ENCODE measurements at regions not wholly inside any gene's neighbourhood (a gene's known extent, or its start where the extent isn't known, plus 50 kb on each side); places are given as distances from the start of the nearest gene placed in this dataset.
"Not testable (repeated sequence)": the region's sequence is repeated elsewhere in the genome, so short reads cannot be mapped to it uniquely, and the experiment has no call there.

DNA sequence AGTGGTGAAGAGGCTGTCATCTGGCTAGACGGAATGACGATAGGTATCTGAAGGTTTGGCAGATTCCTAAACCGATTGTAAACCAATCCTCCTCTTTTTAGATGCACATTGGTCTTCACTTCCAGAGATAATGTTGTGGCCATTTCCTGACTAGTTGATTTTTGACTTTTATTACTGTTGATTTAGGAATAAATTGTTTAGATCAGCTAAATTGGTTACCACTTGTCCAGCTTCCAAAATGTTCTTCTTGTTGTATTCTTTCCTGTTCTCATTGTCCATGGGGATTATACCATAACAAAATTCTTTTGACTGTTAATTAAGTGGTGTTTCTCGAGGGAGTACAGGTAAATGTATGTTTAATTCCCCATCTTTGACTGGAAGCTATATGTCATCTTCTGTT lies 119.7 kb downstream of the MACROH2A1 start:
- no peak for DNase-seq

DNA sequence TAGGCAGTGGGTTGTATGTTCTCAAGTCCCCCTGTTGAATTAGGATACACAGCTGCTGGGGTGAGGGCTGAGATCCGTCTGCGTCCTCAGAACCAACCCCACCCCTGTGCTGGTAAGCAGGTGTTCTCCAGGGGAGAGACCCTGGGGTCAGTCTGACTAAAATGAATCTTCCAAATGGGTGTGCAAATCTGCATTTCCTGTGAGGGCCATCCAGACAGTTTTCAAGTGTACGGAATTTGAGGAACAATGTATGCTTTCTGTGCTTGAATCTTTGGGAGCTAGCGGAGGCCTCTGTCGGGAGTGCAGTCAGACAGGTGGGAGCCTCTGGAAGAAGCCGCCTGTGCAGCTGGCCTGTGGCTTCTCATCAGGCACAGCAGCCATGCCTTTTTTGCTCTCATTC lies 122.9 kb downstream of the MACROH2A1 start:
- DNase-seq, result no peak

- DNase-seq, result no peak
Observed at GRCh38 chr5:135273212-135273611, 125.8 kb downstream of the MACROH2A1 start.

GRCh38 chr5:135272311-135272805 lies 126.7 kb downstream of the MACROH2A1 start:
- no peak for DNase-seq

GRCh38 chr5:135271533-135272310 lies 127.3 kb downstream of the MACROH2A1 start:
- no peak for DNase-seq

GRCh38 chr5:135269931-135270421 lies 129.1 kb downstream of the MACROH2A1 start:
- no peak for DNase-seq

DNA sequence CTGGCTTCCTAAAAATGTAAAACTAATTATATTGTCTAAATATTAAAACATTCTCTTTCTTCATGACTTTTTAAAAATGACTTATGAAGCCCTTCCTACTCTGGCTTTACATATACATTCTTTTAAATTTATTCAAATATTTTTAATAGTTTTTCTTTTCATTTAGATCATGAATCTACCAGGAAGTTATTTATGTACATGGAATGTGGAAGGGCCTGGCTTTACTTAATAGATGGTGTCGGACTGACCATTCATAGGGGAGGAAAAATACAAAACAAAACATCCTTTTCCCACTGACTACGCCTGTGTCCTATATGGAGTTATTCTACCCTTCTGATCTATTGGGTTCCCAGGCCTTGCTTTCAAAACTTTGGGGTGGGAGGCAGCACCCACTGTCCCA lies 129.8 kb downstream of the MACROH2A1 start:
- DNase-seq, result no peak

GRCh38 chr5:135266975-135267374 lies 132.1 kb downstream of the MACROH2A1 start:
- no peak for DNase-seq

DNA sequence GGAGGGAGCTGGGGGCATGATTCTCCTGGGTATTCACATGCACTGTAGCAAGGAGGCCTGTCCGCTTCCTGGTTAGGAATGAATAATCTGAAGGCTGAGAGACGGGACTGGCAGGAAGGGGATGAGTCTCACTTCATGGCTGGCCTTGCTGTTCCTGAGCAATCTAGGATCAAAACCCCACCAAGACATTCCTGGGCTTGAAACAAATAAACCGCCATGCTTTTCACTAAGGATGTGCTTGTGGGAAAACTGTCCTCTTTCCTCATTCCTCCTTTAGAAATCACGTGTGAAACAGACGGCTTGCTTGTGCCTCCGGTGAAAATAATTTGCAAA lies 132.8 kb downstream of the MACROH2A1 start:
- no peak for DNase-seq

GRCh38 chr5:135265497-135266302 lies 133.3 kb downstream of the MACROH2A1 start:
- no peak for DNase-seq

DNA sequence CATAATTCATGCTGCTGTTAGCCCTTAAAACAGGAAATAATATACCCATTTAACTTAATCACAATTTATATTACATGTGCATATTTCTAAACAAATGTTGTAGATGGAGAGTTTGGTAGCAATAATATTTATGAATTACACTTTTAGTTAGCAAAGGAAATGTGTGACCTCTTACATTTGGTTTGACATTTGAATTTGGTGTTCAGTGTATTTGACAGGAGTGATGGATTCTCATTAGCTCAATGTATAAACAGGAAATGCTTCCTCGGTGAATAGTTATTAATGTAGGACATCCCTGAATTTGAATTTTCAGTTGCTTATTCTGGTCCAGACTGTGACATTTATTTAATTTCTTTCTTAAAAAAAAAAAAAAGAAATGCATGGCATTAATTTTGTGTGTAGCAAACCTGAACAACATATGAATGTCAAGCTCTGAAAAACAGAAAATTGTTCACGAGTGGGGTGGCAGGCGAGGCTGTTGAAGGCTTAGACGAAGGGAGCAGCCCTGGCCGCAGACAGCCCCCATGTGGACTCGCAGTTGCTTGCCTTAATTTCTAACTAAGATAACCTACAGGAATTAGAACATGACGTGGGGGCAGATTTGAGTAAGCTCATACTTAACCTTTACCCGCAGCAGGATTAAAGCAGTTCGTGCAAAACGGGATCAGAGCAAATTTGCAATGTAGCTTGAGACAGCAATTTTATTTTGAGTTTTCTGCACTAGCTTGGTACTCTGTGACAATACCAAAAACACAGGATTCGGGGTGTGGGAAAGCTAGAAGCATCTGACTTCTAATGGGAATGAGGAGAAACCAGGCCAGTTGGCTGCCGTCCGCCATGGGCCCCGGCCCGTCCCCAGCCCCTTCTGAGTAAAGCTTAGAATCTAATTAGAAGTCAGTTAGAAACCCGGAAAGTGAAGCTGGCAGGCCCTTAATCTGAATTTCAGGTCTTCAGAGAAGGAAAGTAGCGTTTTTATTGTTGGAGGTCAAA lies 134.3 kb downstream of the MACROH2A1 start:
- no peak for DNase-seq

DNA sequence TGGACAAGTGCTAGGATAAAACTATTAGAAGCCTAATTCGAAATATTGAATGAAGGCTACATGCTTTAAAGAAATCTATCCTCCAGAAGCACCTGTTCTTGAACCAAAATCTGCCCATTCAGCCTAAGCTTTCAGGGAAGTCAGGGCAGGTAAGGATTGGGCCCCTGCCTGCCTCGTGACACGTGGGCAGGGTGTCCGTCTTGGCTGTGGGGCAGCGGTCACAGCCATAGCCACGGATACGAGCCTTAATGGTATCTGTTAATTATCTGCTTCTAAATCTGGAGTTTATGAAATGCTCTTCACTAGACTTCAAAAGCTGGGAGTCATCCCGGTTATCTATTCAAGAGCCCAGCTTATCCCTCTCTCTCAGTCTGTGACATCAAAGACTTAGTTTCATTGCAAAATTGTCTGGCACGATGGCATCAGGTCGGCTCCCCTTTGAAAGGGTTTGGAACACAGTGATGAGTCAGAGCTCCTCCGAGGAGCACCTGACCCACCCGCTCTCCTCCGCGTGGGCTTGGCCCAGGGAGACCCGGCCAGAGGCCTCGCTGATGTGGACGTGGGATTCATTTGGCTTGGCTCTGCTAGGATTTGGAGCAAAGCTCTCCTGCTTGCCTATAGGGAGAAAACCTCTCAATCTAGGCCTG lies 135.9 kb downstream of the MACROH2A1 start:
- no peak for DNase-seq

DNA sequence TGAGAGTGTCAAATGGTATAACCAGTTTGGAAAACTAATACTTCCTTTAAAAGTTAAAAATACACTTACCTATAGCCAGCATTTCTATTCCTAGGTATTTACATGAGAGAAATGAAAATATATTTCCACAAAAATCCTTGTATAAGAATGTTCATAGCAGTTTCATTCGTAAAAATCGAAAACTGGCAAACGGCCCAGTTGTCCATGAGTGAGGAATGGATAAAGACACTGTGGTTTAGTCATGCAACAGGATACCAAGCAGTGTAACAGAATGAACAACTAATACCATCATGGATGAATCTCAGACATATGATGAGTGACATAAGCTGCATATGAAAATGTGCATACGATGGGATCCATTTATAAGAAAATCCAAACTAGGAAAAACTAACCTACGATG lies 136.7 kb downstream of the MACROH2A1 start:
- DNase-seq, result no peak

DNA sequence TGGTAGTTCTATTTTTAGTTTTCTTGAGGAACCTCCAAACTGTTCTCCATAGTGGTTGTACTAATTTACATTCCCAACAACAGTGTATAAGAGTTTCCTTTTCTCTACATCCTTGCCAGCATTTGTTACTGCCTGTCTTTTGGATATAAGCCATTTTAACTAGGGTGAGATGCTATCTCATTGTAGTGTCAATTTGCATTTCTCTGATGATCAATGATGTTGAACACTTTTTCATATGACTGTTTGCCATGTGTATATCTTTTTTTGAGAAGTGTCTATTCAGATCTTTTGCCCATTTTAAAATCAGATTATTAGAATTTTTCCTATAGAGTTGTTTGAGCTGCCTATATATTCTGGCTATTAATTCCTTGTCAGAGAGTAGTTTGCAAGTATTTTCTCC lies 138.9 kb downstream of the MACROH2A1 start:
- DNase-seq, result not testable (repeated sequence)

GRCh38 chr5:135255461-135256178 lies 143.4 kb downstream of the MACROH2A1 start:
- DNase-seq, result no peak

DNA sequence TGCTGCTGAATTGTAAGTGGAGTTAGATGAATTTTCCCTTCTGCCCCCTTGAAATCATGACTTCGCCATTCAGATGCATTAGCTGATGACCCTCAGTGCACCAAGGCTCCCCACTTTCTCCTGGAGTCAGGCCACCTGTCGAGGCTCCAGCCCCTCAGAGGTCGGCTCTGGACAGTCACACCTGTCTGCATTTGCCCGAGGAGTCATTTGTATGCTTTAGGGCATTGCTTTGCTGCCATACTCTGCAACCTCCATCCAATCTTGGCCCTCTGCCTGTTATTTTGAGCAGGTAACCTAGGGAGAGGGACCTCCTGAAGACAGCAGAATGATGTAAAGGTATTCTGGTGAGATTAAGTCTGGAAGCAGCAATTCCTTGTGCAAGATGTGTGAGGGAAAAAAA lies 144.8 kb downstream of the MACROH2A1 start:
- no peak for DNase-seq

DNA sequence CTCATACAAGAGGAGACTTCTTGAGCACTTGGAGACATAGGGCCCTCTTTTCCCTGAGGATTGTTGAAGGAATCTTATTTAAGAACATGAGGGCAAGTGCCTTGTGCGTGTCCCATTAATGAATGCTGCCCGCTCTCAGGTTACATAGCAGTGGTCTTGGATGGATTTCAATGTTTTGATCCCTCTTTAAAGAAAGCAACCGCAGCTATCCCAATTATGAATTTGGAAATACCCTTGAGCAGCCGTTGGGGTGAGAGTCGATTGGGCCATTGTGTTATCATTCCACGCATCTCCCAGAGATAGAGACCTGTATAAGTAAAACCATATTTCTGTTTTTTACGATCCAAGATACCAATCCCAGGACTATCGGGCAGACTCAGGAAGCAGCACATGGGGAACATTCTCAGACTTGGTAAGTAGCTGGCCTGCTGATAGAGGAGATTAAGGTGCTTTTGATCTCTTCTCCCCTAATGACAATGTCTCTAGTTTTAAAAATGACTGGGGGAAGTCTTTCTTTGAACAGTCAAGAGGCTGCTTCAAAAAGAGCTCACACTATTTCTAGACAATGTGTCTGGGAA lies 145.3 kb downstream of the MACROH2A1 start:
- no peak for DNase-seq

DNA sequence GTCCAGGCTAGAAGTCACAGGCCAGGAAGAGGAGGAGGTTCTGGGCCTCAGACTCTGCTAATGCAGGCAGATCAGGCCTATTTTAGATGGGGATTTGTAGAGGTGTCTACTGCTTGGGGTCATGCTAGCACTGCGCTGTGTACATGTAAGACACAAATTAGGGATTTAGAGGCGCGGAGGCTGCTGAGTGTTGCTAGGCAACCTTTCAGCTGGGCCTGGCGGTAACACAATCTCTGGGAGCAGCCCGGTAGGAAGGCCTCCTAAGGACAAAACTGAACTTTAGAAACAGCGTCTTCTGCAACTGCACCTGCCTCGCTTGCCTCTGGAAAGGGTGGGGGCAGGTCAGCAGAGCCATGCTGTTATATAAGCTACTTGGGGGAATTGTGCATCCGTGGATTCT lies 147.9 kb downstream of the MACROH2A1 start:
- DNase-seq, result no peak

DNA sequence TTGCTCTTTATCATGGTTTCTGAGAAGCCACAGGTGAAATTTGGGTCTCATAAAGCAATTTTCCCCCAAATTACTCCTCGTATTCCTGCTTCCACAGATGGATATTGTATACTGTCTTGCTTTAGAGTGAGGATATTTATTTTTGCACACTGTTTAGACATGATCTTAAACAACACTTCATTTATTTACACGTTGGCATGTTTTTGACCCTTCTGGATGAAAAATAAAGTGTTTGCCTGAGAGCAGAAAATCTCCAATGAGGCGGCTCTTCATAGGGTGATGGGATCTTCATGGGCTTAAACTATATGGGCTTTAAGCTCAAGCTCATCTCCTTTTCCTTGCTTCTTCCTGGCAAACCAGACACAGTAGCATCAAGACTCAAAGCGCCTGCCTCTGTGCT lies 148.4 kb downstream of the MACROH2A1 start:
- DNase-seq, result no peak

DNA sequence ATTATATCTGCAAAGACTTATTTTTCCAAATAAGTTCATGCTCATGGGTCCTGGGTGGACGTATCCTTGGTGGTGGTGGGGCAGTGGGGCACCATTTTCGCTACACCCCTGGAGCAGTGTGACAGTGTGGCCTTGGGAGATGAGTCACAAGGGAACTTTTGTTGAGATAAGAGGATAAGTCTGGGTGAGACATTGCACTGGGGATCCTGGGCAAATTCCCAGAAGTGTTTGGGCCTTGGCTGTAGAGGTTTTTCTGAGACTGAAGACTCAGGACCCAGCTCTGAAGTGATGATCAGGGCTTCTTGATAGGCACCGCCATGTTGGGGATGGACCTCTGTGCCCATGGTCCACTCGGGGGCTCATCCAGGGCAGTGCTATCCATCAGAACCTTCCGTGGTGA lies 149.4 kb downstream of the MACROH2A1 start:
- DNase-seq, result no peak

DNA sequence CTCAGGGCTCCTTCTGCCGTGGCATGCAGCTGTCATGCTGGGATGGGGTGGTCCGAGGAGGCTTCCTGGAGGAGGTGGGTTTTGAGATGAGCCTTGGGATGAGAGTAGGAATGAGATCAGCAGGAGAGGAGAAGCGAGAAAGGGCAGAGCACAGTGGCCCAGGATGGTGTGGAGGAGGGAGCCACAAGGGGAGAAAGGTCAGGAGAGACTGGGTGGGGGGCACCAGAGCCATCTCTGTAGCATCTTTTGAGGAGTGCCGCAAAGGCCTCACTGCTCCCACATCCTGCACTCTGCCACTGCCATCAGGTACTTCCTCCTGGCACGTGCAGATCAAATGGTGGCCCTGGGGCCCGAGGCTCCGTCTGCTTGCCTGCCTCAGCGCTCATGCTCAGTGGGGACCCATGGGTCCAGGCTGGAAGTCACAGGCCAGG lies 150.2 kb downstream of the MACROH2A1 start:
- DNase-seq, result no peak

Measured in CD4-positive, alpha-beta T cell treated with Interleukin-17A for 4 hours (primary cell).